T-helper 2 cell treated with Interferon-gamma antibody and Interleukin-4, amounts not matched to agents 100 ng/mL and 5 ng/mL, for 36 hours (primary cell): ENCODE measurements at regions not wholly inside any gene's neighbourhood (a gene's known extent, or its start where the extent isn't known, plus 50 kb on each side); places are given as distances from the start of the nearest gene placed in this dataset.

Experiments used
- intact Hi-C: fragments of 100-400 bp; cut with micrococcal nuclease; formaldehyde crosslinking; loops from one replicate; pipeline ENCODE4 v1.15.1; 2023

DNA sequence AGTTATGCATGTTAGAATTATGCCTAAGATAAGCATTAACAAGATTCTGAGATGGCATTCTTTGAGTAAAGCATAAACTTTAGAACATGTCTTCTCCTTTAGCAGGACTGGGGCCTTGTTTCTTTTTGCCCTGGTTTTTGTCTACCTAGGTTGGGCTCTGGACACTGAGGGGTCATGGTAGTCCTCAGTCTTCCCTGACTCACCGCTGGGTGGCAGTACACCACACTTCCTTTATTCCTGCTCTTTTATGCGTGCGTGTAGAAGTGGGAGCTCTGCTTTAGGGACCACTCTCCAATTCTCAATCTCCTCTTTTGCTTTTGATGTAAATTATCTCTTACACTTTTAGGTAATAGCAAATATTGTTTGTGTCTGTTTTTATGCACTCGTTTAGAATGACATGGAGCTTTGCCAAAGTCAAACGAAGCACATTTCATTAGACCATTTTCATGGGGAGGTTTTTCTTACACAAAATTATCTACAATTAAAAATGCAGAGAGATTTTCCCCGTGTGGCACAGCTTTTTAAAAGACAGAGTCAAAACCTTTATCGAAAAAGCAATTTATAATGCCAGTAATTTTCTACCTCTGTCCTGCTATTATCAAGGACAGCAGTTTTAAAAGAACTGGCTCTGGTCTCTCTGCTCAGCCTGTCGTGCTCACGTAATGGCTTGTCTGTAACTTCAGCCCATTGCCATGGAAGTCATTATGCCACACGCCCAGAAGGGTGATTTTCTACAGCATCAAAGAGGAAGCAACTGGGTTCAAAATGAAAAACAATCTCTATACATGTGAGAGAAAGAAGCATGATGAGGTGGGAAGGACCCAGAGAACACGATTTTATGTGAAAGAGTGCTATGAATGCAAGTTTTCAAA lies 413.9 kb downstream of the COG6 start:
- intact Hi-C loops, result loop anchor here (1.0 to 2.0 kb wide), 2 partner anchors 614 to 707 kb away; no protein-coding TSS in a partner anchor

DNA sequence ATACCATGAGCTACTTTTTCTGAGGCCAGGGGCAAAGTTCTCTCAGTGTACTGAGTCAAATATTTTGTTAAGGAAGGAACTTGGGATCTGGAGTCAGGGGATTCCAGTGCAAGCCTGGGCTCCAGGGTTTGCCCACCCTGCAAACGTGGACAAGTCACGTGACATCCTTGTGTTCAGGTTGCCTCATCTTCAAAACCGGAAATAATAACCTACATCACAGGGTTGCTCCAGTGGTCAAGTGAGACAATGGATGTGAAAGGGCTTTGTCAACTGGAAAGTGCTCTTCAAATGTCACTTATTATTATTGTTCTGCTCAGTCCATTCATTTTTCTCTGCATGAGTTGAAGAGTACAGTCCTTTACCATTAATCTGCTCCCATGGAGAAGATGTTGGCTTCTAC lies 414.9 kb downstream of the COG6 start:
- intact Hi-C loops, result no loop called here

GRCh38 chr13:40072663-40073120 lies 417.2 kb downstream of the COG6 start:
- intact Hi-C loops, result no loop called here

DNA sequence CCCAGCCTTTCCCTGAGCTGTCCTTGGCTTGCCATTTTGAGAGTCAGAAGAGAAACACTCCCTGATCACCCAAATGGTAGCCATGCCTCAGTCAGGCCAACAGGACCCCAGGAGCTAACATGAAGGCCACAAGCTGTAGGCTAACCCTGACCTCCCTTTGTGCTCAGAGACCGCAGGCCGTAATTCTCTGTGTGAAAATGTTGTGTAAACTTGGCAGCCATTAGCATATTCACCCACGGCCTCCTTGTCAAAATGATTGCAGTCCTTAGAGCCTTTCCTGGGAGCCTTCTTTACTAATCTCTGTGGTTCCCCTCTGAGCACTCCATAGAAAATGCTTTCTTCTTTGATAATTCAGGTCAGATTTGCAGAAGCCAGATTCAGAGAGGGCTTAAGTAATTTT lies 418.9 kb downstream of the COG6 start:
- intact Hi-C loops, result no loop called here

DNA sequence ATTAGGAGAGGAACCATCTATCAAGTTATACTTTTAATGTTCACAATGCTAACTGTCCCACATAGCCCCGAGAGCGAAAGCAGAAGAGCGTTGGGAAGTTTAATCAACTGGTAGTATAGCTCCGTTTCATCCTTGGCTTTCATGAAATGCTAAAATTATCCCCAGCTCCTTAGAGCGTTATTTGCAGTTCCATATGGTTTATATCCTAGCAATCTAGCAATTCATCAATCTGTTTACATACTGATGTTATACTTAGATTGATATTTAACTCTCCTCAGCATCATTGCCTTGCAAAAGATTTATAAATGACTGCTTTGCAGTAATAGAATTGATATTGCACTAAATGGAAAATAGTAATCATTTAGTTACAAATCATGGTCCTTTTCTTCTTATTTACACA lies 419.8 kb downstream of the COG6 start:
- intact Hi-C loops, result no loop called here

- intact Hi-C loops, result no loop called here
Measured at GRCh38 chr13:40076765-40077362, 421.4 kb downstream of the COG6 start.

DNA sequence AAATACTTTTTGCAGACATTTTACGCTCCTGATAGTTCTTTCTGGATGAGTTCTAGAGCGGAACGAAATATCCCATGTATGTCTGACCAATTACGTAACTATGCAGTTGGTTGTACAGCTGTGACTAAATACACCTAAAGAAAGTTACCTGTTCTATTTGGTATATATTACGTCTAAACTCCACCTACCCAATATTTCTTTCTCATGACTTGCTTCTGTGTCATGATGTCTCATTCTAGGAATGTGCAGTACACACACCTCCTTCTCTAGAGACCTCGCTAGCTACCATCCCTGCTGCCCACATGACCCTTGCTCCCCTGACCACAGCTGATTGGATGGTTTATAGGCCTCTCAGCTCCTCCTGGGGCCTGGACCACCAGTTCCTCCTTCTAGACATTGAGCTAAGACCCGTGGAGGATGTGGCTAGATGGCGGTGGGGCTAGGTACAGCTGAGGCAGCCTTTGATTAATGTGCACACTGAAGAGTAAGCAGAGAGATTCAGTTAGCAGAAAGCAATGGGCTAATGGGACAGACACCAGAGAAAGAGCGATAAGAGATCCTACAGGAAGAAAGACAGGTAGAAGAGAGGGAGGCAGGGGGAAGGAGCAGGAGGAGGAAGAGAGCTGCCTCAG lies 422.1 kb downstream of the COG6 start:
- intact Hi-C loops, result no loop called here

GRCh38 chr13:40079721-40080120 lies 424.3 kb downstream of the COG6 start:
- intact Hi-C loops, result no loop called here

DNA sequence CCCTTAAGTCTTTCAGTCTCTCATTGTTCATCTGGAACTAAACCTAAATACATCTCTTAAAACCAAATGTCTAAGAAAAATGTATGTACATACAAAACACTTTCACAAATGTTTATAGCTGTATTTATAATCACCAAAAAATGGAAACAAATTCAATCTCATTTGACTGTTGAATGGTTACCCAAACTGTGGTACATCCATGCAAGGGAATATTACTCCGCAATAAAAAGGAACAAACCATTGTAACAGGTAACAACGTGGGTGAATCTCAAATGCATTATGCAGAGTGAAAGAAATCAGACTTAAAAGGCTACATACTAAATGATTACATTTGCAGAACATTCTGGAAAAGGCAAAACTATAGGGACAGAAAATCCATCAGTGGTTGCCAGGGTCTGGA lies 425.2 kb downstream of the COG6 start:
- intact Hi-C loops, result no loop called here

DNA sequence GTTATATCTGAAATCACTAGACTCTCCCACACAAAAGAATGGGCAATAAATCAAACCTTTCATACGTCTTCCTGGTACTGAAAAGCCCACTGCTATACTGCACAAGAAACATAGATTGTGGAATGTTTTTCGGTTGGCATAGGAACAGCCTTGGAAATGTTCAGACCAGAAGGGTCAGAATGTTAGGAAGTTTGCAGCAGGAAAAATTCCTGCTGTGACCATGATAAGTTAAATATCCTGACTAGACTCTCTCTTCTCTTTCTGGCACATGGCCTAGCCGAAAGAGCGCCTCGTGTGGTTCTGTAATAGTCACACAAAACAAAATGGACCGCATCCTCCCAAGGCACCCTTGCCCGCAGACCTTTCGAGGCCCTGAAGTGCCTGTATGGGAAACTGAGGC lies 427.2 kb downstream of the COG6 start:
- intact Hi-C loops, result no loop called here

- intact Hi-C loops, result no loop called here
Measured at GRCh38 chr13:40083841-40084240, 428.4 kb downstream of the COG6 start.

DNA sequence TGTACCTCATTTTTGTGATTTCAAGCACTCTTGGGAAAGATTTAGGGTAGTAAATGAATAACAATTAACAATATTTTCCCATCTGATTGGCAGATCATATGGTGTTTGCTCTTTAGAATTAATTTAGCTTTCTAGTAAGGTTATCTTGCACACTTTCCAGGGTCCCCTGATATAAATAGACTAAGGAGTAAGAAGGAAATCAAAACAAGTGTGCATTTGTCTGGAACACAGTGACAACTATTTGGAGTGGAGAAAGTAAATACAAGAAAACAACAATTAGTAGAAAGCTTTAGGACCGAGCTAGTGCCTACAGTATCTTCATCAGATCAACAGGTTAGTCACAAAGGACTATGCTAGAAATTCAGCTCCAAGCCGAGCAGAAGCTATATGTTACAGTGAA lies 429.5 kb downstream of the COG6 start:
- intact Hi-C loops, result no loop called here

DNA sequence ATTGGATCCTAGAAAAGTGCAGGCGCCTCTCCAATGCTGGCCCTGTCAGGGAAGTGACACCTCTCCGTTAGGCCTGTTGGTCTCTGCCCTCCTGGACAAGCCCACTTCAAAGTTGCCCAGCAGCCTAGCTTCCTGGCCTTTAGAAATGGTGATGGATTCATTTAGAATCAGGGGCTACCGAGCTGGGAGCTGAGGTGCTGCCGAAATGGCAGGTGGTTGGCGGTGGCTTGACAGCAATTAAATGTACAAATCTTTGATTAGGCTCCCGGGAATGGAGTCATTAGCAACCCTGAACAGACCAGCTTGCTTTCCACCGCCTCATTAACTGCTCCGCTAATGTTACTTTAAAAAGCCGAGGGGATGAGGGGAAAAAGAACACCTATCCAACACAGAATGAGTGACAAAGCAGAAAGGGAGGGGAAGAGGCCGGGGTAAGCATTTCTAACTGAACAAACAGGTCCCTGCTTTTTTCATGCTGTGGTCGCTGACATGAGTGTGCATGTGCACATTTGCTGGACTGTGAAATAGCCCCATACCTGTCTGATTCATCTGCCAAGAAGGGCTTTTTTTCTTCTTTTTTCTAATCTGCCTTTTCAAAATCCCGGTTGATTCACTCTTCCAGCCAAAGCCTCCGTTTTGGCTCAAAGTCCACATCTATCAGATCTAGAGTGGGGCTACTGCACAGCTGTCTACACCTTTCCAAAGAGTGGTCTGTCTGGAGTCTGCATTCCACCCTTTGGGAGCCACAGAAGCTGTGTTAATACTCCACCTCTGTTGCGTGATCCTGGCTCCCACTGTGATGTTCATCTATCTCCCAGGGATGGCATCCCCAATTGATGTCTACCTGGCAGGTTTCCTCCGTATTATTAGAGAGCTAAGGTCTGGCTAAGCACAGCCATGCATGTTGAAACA lies 431.9 kb downstream of the COG6 start:
- intact Hi-C loops, result no loop called here

- intact Hi-C loops, result no loop called here
Measured at GRCh38 chr13:40094056-40094455, 438.6 kb downstream of the COG6 start.

DNA sequence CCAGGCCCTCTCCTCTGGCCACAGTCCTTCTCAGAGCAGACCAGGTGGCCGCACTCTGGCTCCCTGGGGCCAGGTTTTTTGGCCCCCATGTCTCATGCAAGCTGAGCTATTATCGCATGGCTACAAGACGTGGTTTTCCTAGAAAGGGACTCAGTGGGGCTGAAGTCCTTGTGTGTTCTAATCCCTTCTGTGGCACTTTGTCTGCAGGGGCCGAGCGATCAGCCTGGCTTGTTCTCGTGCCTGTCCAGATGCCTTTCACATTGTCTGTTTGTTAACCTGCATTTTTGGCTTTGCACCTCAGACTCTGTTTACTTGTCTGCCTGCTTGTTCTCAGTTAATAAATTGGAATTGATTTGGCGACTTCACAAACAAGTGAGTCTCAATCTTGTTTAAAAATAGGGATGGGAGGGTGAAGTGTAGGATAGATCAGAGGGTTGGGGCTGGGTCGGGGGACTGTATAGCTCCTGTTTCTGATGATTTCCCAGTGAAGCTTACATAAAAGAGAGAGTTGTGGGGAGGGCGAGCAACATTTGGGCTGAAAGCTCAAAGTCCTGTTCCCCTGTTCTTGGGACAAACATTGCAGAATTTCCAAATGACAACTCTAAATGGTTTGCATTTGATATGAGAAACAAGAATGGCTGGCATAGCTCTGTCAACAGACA lies 440.4 kb downstream of the COG6 start:
- intact Hi-C loops, result no loop called here

- intact Hi-C loops, result no loop called here
Measured at GRCh38 chr13:40096357-40096901, 441.0 kb downstream of the COG6 start.

- intact Hi-C loops, result no loop called here
Measured at GRCh38 chr13:40098246-40098645, 442.8 kb downstream of the COG6 start.

DNA sequence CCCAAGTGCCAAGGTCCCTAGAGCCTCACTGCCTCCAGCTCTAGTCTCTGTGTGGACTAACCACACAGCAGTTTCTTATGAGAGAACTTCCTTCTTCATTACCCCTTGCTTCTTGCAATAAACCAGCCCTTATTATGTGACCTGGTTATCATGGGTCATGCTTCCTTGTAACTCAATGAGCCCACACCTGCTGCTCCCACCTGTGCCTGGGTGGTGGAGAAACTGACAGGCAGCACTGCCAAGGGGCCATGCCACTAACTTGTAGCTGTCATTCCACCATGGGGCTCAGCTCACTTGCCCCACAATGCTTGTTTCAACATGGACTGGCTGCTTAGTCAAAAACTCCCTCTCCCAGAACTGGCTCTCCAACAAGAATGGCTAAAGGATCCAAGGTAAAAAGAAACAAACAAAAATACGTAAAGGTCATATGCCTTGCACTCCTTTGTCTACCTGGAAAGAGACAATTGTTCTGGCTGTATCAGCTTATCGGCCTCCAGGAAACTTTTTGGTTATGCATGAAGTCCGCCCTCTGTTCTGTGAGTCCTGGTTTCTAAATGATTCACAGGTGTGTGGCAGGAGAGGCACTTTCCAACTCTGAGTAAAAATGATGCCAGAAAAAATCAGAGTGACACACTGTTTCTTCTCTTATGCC lies 446.4 kb downstream of the COG6 start:
- intact Hi-C loops, result no loop called here

- intact Hi-C loops, result no loop called here
Measured at GRCh38 chr13:40102360-40102727, 446.9 kb downstream of the COG6 start.

- intact Hi-C loops, result no loop called here
Measured at GRCh38 chr13:40102854-40103253, 447.4 kb downstream of the COG6 start.
